GM19025 (cell line): ENCODE measurements at regions not wholly inside any gene's neighbourhood (a gene's known extent, or its start where the extent isn't known, plus 50 kb on each side); places are given as distances from the start of the nearest gene placed in this dataset.

ENCODE experiments used
- ATAC-seq: cut with Tn5 transposase; IDR thresholded peaks from one replicate; pipeline ENCODE4 v1.9.1; 2021; ENCODE audit warnings: mild to moderate bottlenecking, low read depth, moderate library complexity; ENCODE audit not compliant: unreplicated experiment

GRCh38 chr13:84080748-84081530 is 198.7 kb upstream of the SLITRK1 start:
- no peak for ATAC-seq

GRCh38 chr13:84077271-84077670 is 195.0 kb upstream of the SLITRK1 start:
- ATAC-seq: no peak

GRCh38 chr13:84076280-84076679 is 194.0 kb upstream of the SLITRK1 start:
- ATAC-seq: no peak

- no peak for ATAC-seq
Measured at GRCh38 chr13:84050536-84050935, 168.3 kb upstream of the SLITRK1 start.

- ATAC-seq: no peak
Measured at GRCh38 chr13:84049443-84050219, 167.4 kb upstream of the SLITRK1 start.

- no peak for ATAC-seq
Measured at GRCh38 chr13:84044805-84045204, 162.5 kb upstream of the SLITRK1 start.

- no peak for ATAC-seq
Measured at GRCh38 chr13:84038001-84038400, 155.7 kb upstream of the SLITRK1 start.

- ATAC-seq: no peak
Measured at GRCh38 chr13:84032116-84032515, 149.8 kb upstream of the SLITRK1 start.

GRCh38 chr13:84031120-84031519 is 148.8 kb upstream of the SLITRK1 start:
- ATAC-seq: no peak

GRCh38 chr13:84029396-84029795 is 147.1 kb upstream of the SLITRK1 start:
- no peak for ATAC-seq

- ATAC-seq: no peak
Measured at GRCh38 chr13:84025824-84026223, 143.6 kb upstream of the SLITRK1 start.

GRCh38 chr13:83996415-83996814 is 114.1 kb upstream of the SLITRK1 start:
- ATAC-seq: no peak

- no peak for ATAC-seq
Measured at GRCh38 chr13:83995930-83996329, 113.7 kb upstream of the SLITRK1 start.

GRCh38 chr13:83992566-83993358 is 110.5 kb upstream of the SLITRK1 start:
- ATAC-seq: no peak

GRCh38 chr13:83987394-83987793 is 105.1 kb upstream of the SLITRK1 start:
- ATAC-seq: no peak

GRCh38 chr13:83984793-83985192 is 102.5 kb upstream of the SLITRK1 start:
- no peak for ATAC-seq

- no peak for ATAC-seq
Measured at GRCh38 chr13:83980331-83980730, 98.1 kb upstream of the SLITRK1 start.

GRCh38 chr13:83975655-83976165 is 93.4 kb upstream of the SLITRK1 start:
- ATAC-seq: no peak

- ATAC-seq: no peak
Measured at GRCh38 chr13:83958531-83958930, 76.3 kb upstream of the SLITRK1 start.

- no peak for ATAC-seq
Measured at GRCh38 chr13:83955011-83955410, 72.7 kb upstream of the SLITRK1 start.

- ATAC-seq: no peak
Measured at GRCh38 chr13:83953916-83954315, 71.6 kb upstream of the SLITRK1 start.
